Chondrocyte (in vitro differentiated cells): ENCODE measurements at regions not wholly inside any gene's neighbourhood (a gene's known extent, or its start where the extent isn't known, plus 50 kb on each side); places are given as distances from the start of the nearest gene placed in this dataset.

Source experiments
- DNase-seq: peaks from one replicate; pipeline ENCODE4 v3.0.0; 2021; ENCODE audit warnings: mixed read lengths, low spot score
- H3K27ac Mint-ChIP-seq: one replicate; pipeline ENCODE4 v1.8.0; 2021; ENCODE audit warnings: mild to moderate bottlenecking, moderate library complexity, mixed read lengths; ENCODE audit not compliant: unreplicated experiment
- H3K27me3 Mint-ChIP-seq: 2 replicates; pipeline ENCODE4 v1.8.0; 2021; ENCODE audit warnings: low read depth, mixed read lengths
- H3K36me3 Mint-ChIP-seq: 2 replicates; pipeline ENCODE4 v1.8.0; 2021; ENCODE audit warnings: low read depth, mixed read lengths
- H3K4me1 Mint-ChIP-seq: 2 replicates; pipeline ENCODE4 v1.8.0; 2021; ENCODE audit warnings: low read depth, mild to moderate bottlenecking, mixed read lengths
- H3K4me3 Mint-ChIP-seq: one replicate; pipeline ENCODE4 v1.8.0; 2021; ENCODE audit warnings: mild to moderate bottlenecking, moderate library complexity, mixed read lengths; ENCODE audit not compliant: unreplicated experiment
- H3K9me3 Mint-ChIP-seq: 2 replicates; pipeline ENCODE4 v1.8.0; 2021; ENCODE audit warnings: low read depth, mixed read lengths
- CTCF ChIP-seq: fragments of 200-600 bp; sonication (generic); IDR thresholded peaks from 2 replicates; pipeline ENCODE4 v1.5.0; 2021; ENCODE audit warnings: antibody characterized with exemption, mild to moderate bottlenecking, moderate library complexity

- H3K9me3 Mint-ChIP-seq = no peaks in the 10 kb centered on the region
- DNase-seq = no peak
- no peak overlapping the region for H3K27ac Mint-ChIP-seq
- peaks cover 10% of the 10 kb centered on the region for H3K27me3 Mint-ChIP-seq
- no peak overlapping the region for H3K4me3 Mint-ChIP-seq
- no peak for TF ChIP-seq CTCF
- peaks cover 5% of the 10 kb centered on the region for H3K4me1 Mint-ChIP-seq
- H3K36me3 Mint-ChIP-seq = no peaks in the 10 kb centered on the region
Observed at GRCh38 chr3:24545887-24546286, 51.2 kb upstream of the THRB start.

GRCh38 chr3:24548278-24548677 lies 53.6 kb upstream of the THRB start:
- H3K27me3 Mint-ChIP-seq = peaks cover 3% of the 10 kb centered on the region
- no peak for TF ChIP-seq CTCF

GRCh38 chr3:24550588-24550987 lies 55.9 kb upstream of the THRB start:
- DNase-seq = no peak
- no peak for TF ChIP-seq CTCF
- Mint-ChIP-seq H3K9me3 (no peaks in the 10 kb centered on the region), H3K4me3 (no peak overlapping the region), H3K4me1 (peaks cover 5% of the 10 kb centered on the region), H3K27ac (no peak overlapping the region), H3K27me3 (no peaks in the 10 kb centered on the region), H3K36me3 (no peaks in the 10 kb centered on the region)

More at GRCh38 chr3:24548278-24548677, 53.6 kb upstream of the THRB start:
- Mint-ChIP-seq H3K4me1 (peaks cover 5% of the 10 kb centered on the region), H3K27ac (no peak overlapping the region), H3K4me3 (no peak overlapping the region), H3K36me3 (no peaks in the 10 kb centered on the region), H3K9me3 (no peaks in the 10 kb centered on the region)
- no peak for DNase-seq

GRCh38 chr3:24551626-24552025 lies 57.0 kb upstream of the THRB start:
- Mint-ChIP-seq H3K27ac (no peak overlapping the region), H3K9me3 (no peaks in the 10 kb centered on the region), H3K36me3 (no peaks in the 10 kb centered on the region), H3K27me3 (no peaks in the 10 kb centered on the region), H3K4me3 (no peak overlapping the region), H3K4me1 (peaks cover 5% of the 10 kb centered on the region)
- no peak for TF ChIP-seq CTCF
- DNase-seq = no peak

GRCh38 chr3:24562895-24563294 lies 68.2 kb upstream of the THRB start:
- no peak overlapping the region for H3K27ac Mint-ChIP-seq
- no peak for DNase-seq
- H3K4me1 Mint-ChIP-seq = no peaks in the 10 kb centered on the region
- no peak for TF ChIP-seq CTCF
- H3K9me3 Mint-ChIP-seq = peaks cover 11% of the 10 kb centered on the region
- peaks cover 4% of the 10 kb centered on the region for H3K27me3 Mint-ChIP-seq
- H3K4me3 Mint-ChIP-seq = no peak overlapping the region
- H3K36me3 Mint-ChIP-seq = peaks cover 6% of the 10 kb centered on the region
